ENCODE measurements at regions not wholly inside any gene's neighbourhood (a gene's known extent, or its start where the extent isn't known, plus 50 kb on each side); places are given as distances from the start of the nearest gene placed in this dataset.

GRCh38 chr6:43984442-43985321 lies 142.6 kb downstream of the MRPL14 start:
- no peak for DNase-seq (ENCODE audit: low read depth in 3 of 3, low spot score in 1 of 3)

GRCh38 chr6:43983632-43984031 lies 143.6 kb downstream of the MRPL14 start:
- DNase-seq (ENCODE audit: low read depth in 3 of 3, low spot score in 1 of 3): no peak

GRCh38 chr6:43983191-43983590 lies 144.1 kb downstream of the MRPL14 start:
- no peak for DNase-seq (ENCODE audit: low read depth in 3 of 3, low spot score in 1 of 3)

GRCh38 chr6:43982084-43982625 lies 145.1 kb downstream of the MRPL14 start:
- DNase-seq (ENCODE audit: low read depth in 3 of 3, low spot score in 1 of 3): no peak

- DNase-seq (ENCODE audit: low read depth in 3 of 3, low spot score in 1 of 3): no peak
Measured at GRCh38 chr6:43981363-43981990, 145.8 kb downstream of the MRPL14 start.

GRCh38 chr6:43980004-43980795 lies 147.1 kb downstream of the MRPL14 start:
- no peak for DNase-seq (ENCODE audit: low read depth in 3 of 3, low spot score in 1 of 3)

- DNase-seq (ENCODE audit: low read depth in 3 of 3, low spot score in 1 of 3): no peak
Measured at GRCh38 chr6:43979525-43979924, 147.7 kb downstream of the MRPL14 start.

- DNase-seq (ENCODE audit: low read depth in 3 of 3, low spot score in 1 of 3): no peak
Measured at GRCh38 chr6:43978473-43979346, 148.5 kb downstream of the MRPL14 start.

- DNase-seq (ENCODE audit: low read depth in 3 of 3, low spot score in 1 of 3): no peak
Measured at GRCh38 chr6:43977404-43978111, 149.7 kb downstream of the MRPL14 start.

- no peak for DNase-seq (ENCODE audit: low read depth in 3 of 3, low spot score in 1 of 3)
Measured at GRCh38 chr6:43976706-43977403, 150.4 kb downstream of the MRPL14 start.

- DNase-seq (ENCODE audit: low read depth in 3 of 3, low spot score in 1 of 3): no peak
Measured at GRCh38 chr6:43974643-43975230, 152.5 kb downstream of the MRPL14 start.

- DNase-seq (ENCODE audit: low read depth in 3 of 3, low spot score in 1 of 3): no peak
Measured at GRCh38 chr6:43973357-43973756, 153.9 kb downstream of the MRPL14 start.

- DNase-seq (ENCODE audit: low read depth in 3 of 3, low spot score in 1 of 3): no peak
Measured at GRCh38 chr6:43972913-43973300, 154.3 kb downstream of the MRPL14 start.

GRCh38 chr6:43972179-43972912 lies 154.9 kb downstream of the MRPL14 start:
- DNase-seq (ENCODE audit: low read depth in 3 of 3, low spot score in 1 of 3): no peak

GRCh38 chr6:43971776-43972126 lies 155.5 kb downstream of the MRPL14 start:
- no peak for DNase-seq (ENCODE audit: low read depth in 3 of 3, low spot score in 1 of 3)

- no peak for DNase-seq (ENCODE audit: low read depth in 3 of 3, low spot score in 1 of 3)
Measured at GRCh38 chr6:43970913-43971775, 156.1 kb downstream of the MRPL14 start.

All from stimulated activated CD4-positive, alpha-beta T cell treated with anti-CD3 and anti-CD28 coated beads, TNF-alpha, amount 100 ng/mL, for 1 hour (primary cell).